CD4-positive, alpha-beta T cell treated with Interleukin-10 for 1 hour (primary cell): ENCODE measurements at regions not wholly inside any gene's neighbourhood (a gene's known extent, or its start where the extent isn't known, plus 50 kb on each side); places are given as distances from the start of the nearest gene placed in this dataset.

Experiments
- DNase-seq: peaks from one replicate; pipeline ENCODE4 v3.0.0-alpha.2; 2020

- DNase-seq: no peak
Observed at GRCh38 chr5:18811661-18812060, 1176.3 kb downstream of the CDH18 start.

- no peak for DNase-seq
Observed at GRCh38 chr5:18828351-18828750, 1159.6 kb downstream of the CDH18 start.

- DNase-seq: no peak
Observed at GRCh38 chr5:18829539-18829938, 1158.5 kb downstream of the CDH18 start.

- DNase-seq: no peak
Observed at GRCh38 chr5:18850216-18850615, 1137.8 kb downstream of the CDH18 start.

- no peak for DNase-seq
Observed at GRCh38 chr5:18872978-18873377, 1115.0 kb downstream of the CDH18 start.

- DNase-seq: no peak
Observed at GRCh38 chr5:18876565-18876964, 1111.4 kb downstream of the CDH18 start.

- DNase-seq: no peak
Observed at GRCh38 chr5:18881615-18882014, 1106.4 kb downstream of the CDH18 start.

- DNase-seq: no peak
Observed at GRCh38 chr5:18882154-18882553, 1105.8 kb downstream of the CDH18 start.

- no peak for DNase-seq
Observed at GRCh38 chr5:18888821-18889220, 1099.2 kb downstream of the CDH18 start.

- DNase-seq: no peak
Observed at GRCh38 chr5:18900644-18901043, 1087.4 kb downstream of the CDH18 start.

GRCh38 chr5:18920966-18921365, 1067.0 kb downstream of the CDH18 start:
- DNase-seq: no peak

- DNase-seq: no peak
Observed at GRCh38 chr5:18932081-18932480, 1055.9 kb downstream of the CDH18 start.

- no peak for DNase-seq
Observed at GRCh38 chr5:18944771-18945170, 1043.2 kb downstream of the CDH18 start.

- no peak for DNase-seq
Observed at GRCh38 chr5:18954239-18954638, 1033.8 kb downstream of the CDH18 start.

- DNase-seq: no peak
Observed at GRCh38 chr5:18959535-18959934, 1028.5 kb downstream of the CDH18 start.

GRCh38 chr5:18961234-18961633, 1026.8 kb downstream of the CDH18 start:
- no peak for DNase-seq

- no peak for DNase-seq
Observed at GRCh38 chr5:18965893-18966292, 1022.1 kb downstream of the CDH18 start.

GRCh38 chr5:18967637-18968036, 1020.4 kb downstream of the CDH18 start:
- DNase-seq: no peak

GRCh38 chr5:18968966-18969365, 1019.0 kb downstream of the CDH18 start:
- DNase-seq: no peak

GRCh38 chr5:18970000-18970399, 1018.0 kb downstream of the CDH18 start:
- no peak for DNase-seq

GRCh38 chr5:18972177-18972576, 1015.8 kb downstream of the CDH18 start:
- no peak for DNase-seq

GRCh38 chr5:18975624-18976023, 1012.4 kb downstream of the CDH18 start:
- DNase-seq: no peak

GRCh38 chr5:18977880-18978279, 1010.1 kb downstream of the CDH18 start:
- DNase-seq: no peak

- DNase-seq: no peak
Observed at GRCh38 chr5:18984559-18985080, 1003.4 kb downstream of the CDH18 start.

- DNase-seq: no peak
Observed at GRCh38 chr5:18985171-18985758, 1002.7 kb downstream of the CDH18 start.
